ENCODE measurements at regions not wholly inside any gene's neighbourhood (a gene's known extent, or its start where the extent isn't known, plus 50 kb on each side); places are given as distances from the start of the nearest gene placed in this dataset.

GRCh38 chr10:3237530-3237929 is 64.9 kb upstream of the PITRM1 start:
- no peak for DNase-seq (ENCODE audit: low spot score)

GRCh38 chr10:3236644-3237404 is 64.2 kb upstream of the PITRM1 start:
- no peak for DNase-seq (ENCODE audit: low spot score)

GRCh38 chr10:3235996-3236510 is 63.5 kb upstream of the PITRM1 start:
- DNase-seq (ENCODE audit: low spot score), result no peak

- no peak for DNase-seq (ENCODE audit: low spot score)
Measured at GRCh38 chr10:3235395-3235794, 62.8 kb upstream of the PITRM1 start.

- DNase-seq (ENCODE audit: low spot score), result no peak
Measured at GRCh38 chr10:3233486-3233990, 61.0 kb upstream of the PITRM1 start.

- DNase-seq (ENCODE audit: low spot score), result no peak
Measured at GRCh38 chr10:3231951-3232730, 59.6 kb upstream of the PITRM1 start.

- no peak for DNase-seq (ENCODE audit: low spot score)
Measured at GRCh38 chr10:3229815-3230214, 57.2 kb upstream of the PITRM1 start.

- DNase-seq (ENCODE audit: low spot score), result no peak
Measured at GRCh38 chr10:3228629-3228945, 56.0 kb upstream of the PITRM1 start.

GRCh38 chr10:3226960-3227744 is 54.6 kb upstream of the PITRM1 start:
- no peak for DNase-seq (ENCODE audit: low spot score)

GRCh38 chr10:3225561-3225960 is 53.0 kb upstream of the PITRM1 start:
- DNase-seq (ENCODE audit: low spot score), result no peak

- DNase-seq (ENCODE audit: low spot score), result no peak
Measured at GRCh38 chr10:3224241-3224640, 51.7 kb upstream of the PITRM1 start.

GRCh38 chr10:3222626-3223025 is 50.0 kb upstream of the PITRM1 start:
- DNase-seq (ENCODE audit: low spot score), result no peak

Measured in CD4-positive, alpha-beta T cell treated with Interleukin-2 at 100 ng/mL for 4 hours (primary cell).